Kidney capillary endothelial cell (primary cell): ENCODE measurements at regions not wholly inside any gene's neighbourhood (a gene's known extent, or its start where the extent isn't known, plus 50 kb on each side); places are given as distances from the start of the nearest gene placed in this dataset.

Experiments used
- DNase-seq: peaks from one replicate; pipeline ENCODE4 v3.0.0-alpha.2; 2018; ENCODE audit warnings: low spot score

DNA sequence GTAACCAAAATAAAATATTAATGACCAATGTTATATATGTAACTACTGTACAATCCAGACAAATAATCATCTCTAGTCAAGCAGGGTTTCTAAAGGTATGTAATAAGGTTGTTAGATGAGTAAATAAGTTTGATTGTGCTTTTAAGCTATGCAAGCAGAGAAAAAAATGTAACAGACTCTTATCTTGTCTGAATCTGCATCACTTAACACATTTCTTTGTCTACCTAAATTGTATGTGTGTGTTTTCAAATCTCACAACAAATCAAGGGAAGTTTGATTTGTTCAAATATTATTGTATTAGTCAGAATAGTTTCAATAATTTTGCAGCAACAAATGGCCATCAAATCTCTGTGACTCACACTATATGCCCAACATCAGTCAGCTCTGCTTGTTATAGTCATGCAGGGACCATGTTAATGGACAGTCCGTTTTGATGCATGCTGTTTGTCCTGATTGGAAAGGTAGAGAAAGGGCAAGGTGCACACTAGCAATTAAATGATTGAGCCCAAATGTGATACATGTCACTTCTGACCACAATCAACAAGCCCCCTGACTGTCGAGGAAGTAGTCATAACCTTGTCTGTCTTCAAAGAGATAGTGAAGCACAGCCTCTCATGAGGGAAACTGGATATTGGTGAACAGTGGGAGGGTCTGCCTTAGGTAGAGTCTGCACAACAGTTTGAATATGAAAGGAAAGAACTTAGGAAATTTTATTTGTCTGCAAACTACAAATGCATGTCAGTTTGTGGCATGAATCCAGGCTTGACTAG is 349.4 kb upstream of the SATB1 start:
- no peak for DNase-seq

DNA sequence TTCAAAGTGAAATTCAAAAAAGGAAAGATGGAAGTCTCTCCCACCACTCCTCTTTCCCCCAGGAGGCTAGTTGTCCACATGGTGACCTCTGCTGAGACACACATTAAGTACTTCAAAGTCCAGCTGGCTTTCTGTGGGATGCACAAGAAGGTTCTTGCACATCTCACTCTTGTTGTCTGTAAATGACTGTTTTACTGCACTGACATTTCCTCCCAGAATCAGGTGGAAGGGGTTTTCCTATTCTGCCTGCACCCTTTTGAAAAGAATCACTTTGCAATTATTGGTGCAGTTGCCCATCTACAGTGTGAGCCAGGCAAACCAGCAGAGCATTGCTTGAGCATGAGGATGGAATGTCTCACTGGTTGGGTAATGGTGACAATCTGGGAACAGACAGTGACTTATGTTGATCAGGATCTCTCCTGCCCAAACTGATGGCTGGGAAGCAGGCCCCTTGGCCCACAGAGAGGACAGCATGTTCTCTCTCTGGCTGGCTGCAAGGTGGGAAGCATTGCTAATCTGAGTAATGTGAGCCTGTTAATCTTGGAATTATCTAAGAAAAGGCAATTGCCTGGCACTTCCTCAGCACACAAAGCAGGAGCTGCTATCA is 347.7 kb upstream of the SATB1 start:
- no peak for DNase-seq

DNA sequence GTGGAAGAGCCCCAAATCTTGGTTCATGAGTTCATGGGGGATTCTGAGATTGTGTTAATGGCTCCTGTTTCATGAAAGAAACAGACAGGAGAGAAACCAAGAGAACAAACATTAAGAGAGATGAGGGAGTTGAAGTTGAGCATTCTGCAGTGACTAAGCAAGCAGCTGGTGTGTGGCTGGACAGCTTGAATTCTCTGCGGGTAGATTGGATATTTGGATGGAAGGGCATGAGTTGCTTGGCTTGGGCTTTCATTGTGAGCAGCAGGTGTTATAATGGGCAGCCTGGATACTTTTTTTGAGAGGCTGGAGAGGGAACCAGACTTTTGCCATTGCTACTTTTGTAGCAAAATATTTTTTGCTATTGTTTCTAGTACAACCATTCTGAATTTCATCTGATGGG is 346.8 kb upstream of the SATB1 start:
- DNase-seq = no peak

DNA sequence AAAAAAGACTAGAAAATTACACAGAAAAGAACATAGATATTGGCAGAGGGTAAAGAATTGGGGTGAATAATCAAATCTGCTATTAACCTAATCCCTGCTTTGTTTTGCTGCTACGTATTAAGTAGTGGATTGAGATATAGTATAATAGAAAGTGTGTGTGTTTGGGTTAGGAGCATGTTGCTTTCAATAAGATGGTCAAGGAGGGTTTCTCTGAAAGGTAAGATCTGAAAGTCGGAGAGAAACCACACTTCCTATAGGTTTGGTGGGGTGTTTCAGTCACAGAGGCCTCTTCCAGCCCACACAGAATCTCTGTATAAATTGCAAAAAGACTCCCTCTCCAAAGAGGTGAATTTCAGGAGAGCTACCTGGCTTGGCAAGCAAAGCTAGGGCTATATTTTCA is 345.7 kb upstream of the SATB1 start:
- DNase-seq = no peak

DNA sequence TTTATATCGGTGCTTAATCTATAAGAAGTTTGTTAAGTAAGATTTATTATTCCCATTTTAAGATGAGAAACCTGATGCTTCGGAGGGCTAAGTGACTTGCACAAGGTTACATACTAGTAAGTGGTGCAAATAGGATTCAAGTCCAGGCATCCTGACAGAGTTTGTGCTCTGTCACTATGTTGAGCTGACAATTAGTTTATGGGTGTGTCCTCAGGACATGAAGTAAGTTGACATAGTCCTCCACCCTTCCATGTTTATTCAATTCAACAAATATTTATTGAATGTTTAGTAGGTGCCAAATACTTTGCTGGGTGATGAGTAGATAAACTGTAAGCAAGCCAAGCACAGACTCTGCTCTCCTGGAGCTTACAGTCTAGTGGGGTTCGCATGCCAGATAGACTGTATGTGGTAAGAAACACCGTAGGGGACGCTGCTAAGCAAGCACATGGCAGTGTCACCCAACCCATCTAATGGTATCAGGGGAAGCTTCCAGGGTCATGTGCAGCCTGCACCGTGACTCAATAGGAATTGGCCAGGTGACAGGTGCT is 342.7 kb upstream of the SATB1 start:
- no peak for DNase-seq

DNA sequence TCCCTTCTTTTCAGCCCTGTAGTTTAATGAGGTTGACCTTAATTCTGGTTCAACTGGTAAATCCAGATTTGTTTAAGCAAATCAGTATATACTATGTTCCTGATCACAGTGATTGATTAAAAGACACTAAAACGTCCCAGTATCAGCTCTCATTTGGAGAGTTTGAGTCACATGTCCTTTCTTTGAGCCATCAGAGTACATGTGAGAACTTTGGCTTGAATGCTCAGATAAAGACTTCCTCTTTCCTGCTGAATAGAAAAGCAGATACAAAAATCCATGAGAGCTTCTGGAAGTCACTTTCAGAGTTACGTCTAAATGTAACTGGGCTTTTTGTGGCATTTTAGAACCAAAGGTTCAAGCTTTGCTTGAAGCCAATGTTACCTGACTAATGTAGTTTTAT is 341.8 kb upstream of the SATB1 start:
- no peak for DNase-seq

DNA sequence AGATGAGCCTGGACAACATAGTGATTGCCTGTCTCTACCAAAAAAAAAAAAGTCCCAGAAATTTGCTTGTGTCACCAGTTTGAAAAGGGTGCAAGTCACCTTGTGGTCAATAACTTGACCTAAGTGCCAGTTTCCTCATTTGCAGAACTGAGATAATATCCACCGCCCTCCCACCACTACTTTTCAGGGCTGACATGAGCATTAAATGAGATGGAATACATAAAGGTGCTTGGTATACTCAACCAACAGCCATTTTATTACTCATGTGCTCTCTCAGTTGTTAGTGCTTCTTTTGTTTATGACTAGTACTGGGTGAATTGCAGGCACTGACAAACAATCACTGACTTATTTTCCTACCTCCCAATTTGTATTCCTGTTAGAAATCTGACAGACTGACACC is 340.5 kb upstream of the SATB1 start:
- no peak for DNase-seq

DNA sequence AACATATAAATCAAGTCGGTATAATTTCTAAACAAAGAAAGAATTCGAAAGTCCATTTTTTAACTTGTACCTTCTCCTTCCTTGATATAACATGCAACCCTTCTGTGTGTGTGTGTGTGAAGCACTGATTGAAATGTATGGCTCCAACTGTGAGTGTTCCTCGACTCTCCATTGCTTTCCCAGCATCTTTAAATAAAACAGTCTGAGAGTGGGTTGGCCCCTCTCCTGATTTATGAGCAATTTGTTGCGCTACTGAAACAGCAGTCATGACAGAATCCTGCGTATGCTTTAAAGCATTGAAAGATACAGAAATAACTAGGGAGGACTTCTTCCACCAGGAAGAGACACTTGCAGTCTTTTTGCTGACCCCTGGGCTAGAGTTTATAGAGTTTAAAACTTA is 340.0 kb upstream of the SATB1 start:
- DNase-seq = no peak

DNA sequence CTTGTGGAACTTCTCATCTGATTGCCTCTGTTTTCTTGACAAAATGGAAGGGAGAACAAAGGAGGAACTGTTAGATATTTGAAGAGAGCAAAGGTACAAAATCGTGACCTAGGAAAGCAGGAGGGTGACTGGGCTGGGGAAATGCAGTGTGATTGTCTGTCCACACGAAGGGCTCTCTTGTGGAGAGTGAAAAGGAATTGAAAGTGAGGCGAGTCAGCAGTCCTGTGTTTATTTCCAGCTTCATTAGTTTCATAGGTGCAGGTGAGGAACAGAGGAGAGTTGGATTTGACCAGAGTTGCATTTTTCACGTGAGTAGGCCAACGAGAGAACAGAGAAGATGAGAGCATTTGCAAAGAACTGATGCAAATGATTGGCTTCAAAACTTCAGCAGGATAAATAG is 336.4 kb upstream of the SATB1 start:
- DNase-seq = no peak

DNA sequence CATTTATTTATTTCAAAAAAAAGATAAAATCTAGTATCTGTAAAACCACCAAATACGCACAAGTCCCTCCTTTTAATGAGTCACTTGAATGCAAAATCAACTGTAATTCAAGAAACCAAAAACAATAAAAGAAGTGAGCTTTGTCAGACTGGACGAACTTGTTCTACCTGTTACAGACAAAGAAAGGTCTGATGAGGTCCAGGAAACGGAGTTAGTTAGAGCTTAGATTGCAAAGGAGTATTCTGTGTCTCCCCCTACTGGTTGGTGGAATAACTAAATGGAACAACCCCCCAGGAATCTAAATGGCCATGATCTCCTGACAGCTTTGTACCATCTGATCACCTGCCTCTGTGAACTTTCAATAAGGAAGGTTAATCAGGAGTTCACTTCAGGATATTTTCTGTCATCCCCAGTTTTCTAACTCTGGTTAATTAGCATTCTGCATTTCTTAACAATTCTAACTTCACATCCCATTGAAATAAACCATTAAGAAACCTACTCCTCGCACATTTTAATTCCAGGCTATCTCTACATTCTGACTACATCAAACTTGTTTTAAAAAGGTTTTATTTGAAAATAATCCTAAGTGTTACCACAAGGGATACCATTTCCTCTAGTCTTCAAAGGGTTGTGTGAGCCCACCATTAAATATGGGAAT is 333.0 kb upstream of the SATB1 start:
- peak; percentile 2 for DNase-seq

DNA sequence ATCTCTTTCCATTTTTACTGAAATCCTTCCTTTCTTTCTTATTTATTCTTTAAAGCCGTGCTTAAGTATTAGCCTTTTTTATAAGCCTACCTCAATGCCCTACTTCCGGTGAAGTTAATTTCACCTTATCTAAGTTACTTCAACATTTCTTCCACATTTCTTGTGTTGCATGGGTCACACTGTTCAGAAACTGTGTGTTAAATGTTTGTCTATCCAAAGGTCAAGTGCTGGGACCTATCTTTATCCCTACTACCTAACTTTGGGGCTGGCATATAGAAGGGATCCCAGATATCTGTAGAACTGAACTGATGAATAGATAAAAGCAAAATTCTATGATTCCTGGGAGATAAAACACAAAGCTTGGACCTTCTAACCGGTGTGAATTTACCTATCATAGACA is 332.3 kb upstream of the SATB1 start:
- no peak for DNase-seq

DNA sequence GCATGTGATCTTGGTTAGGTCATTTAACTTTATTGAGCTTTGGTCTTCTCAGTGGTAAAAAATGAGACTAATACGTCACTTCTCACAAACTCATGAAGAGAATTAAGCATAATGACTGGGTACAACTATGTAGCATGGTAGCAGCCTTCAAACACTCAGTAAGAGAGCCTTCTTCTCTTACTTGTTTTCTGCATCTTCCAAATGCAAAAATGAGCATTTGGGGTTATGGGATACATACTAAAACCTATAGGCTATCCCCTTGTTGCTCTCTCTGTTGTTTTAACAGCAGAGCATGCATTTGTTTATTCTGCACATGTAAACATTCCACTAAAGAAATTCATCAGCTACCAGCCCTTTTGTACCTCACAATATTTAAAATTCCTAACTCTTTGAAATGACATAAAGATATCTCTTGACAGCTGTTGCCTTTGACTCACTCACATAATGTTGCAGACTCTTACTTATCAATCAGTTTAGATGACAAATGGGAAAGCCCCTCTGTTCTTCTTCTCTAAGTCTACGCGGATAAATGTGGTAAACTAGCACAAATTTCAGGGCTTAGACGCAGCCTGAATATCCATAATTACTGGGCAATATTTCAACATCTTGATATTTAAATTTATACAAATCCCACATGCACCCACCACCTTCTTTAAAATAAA is 327.3 kb upstream of the SATB1 start:
- DNase-seq = no peak

DNA sequence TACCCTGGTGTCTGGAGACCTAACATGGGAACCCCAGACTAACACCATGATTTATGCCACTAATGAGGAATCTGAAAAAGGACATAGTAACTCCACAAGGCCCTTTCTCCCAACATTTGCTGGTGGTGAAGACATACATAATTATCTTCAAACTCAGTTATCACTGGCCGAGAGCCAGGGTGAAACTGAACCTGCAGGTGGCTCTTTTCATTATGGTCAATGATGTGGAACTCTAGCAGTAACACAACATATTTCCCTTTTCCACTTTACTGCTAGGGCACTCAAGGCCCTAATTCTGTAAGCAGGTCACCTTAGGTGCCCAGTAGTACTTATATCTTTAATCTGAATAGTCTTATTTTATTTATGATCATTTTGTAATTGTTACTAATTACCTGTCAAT is 326.4 kb upstream of the SATB1 start:
- no peak for DNase-seq

DNA sequence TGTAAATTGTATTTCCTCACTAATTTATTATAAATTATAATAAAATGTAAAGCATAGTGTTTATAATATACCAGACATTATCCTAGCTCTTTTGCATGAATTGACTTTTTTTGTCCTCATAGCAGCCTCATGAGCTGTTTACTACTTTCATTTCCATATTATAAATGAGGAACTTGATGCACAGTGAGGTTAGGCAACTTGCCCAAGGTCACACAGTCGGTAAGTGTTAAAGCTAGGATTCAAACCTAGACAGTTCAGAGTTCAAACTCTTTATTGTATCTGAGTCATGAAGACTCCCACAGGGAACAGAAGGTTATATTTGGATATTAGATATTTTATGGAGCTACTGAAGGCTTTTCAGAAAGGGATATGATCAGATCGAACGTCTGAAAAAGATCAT is 322.2 kb upstream of the SATB1 start:
- DNase-seq = no peak

DNA sequence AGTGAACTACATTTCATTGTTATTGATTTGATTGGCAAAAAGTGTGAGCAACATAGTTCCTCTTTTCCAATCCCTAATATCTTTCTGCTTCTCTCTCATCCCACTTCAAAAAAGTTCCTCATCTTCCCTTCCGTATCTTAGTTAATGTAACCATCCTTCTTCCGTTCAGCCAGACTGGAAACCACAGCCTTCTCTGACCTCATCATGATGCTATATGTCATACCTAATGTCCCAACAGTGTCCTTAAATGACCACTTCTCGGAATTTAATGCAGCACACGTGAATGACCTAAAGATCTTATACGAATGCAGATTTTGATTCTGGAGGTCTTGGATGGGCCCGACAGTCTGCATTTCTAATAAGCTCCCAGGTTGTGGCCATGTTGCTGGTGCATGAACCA is 320.3 kb upstream of the SATB1 start:
- no peak for DNase-seq

DNA sequence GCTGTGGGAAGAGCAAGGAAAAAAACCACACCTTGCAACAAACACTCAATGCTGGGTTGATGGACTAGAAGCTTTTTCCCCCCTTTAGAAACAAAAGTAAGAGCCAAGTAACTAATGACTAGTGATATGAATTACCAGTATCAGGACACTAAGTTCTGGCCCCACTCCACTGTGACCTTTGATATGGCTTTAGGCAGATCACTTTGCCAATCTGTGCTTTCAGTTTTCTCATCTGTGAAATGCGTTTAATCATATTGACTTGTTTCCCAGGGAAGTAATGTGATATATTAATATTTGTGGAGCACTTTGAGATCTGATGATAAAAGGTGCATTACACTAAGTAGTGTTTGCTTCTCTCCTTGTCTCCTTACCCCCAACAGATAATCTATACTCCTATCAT is 319.3 kb upstream of the SATB1 start:
- DNase-seq = no peak

DNA sequence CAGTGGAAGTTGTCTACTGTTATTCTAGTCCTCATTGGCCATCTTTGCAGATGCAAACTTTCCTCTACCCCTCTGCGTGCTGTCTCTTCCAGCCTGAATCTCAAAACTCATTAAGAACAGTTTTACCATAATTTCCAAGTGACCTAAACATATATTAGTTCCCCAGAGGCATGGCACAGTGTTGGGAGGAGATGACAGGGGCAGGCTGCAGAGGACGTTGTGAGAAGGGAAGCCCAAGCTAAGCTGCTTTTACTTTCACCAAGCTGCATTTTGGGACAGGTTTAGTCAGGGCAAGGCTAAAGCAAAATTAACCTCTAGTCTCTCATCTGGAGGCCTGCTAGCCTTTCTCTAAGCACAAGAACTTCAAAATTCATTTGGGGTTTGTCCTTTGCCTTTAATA is 318.6 kb upstream of the SATB1 start:
- DNase-seq = no peak

DNA sequence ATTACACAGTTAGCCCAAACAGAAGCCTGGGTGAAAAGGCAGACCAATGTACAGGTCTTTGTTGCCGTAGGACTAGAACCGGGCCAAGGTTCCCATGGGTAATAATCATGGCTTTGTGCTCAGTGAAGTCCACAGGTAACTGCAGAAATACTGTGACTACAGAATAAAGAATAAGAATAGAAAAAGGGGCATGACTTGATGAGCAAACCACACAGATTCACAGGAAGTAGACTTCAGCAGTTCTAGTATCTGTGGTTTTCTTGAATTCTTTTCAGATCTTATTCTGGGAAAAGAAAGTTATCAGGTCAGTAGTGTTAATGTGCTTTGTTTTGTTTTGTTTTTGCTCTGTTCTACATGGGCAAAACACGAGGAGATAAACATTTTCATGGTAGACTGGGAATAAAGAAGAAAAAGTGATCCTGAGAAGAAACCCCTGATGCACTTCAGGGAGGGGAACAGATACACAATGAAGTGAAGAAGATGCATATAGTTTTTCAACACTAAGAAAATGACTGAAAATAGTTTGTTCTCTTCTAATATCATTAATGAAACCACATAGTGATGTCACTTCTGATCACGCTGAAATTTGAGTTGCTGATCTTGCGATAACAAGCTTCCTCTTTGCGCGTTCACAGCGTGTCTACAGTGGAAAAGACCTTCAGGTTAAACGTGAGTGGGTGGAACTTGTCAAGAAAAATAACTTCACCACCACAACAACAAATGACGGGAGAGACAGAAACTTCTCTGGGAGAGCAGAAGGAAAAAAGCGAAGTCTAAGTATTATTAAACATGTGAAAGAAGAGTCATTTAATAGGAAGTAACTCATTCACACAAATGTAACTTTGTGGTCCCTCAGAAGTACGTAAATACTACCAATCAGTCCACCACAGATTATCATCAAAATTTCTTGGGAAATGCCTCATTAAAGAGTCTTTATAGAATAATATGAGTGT is 315.8 kb upstream of the SATB1 start:
- no peak for DNase-seq

DNA sequence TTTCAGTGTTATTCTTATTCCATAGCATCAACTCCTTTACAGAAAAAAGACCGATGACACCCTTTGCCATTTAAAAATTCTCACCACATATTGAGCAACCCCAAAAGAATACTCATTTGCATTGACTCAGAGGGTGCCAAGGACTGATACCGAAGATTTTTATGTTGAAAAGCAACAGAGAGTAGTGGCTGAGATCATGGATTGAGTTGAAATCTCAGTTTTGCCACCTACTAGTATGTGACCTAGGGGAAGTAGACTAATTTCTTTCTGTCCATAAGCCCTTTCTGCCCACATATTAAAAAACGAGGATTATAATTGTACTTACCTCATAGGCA is 313.9 kb upstream of the SATB1 start:
- no peak for DNase-seq

DNA sequence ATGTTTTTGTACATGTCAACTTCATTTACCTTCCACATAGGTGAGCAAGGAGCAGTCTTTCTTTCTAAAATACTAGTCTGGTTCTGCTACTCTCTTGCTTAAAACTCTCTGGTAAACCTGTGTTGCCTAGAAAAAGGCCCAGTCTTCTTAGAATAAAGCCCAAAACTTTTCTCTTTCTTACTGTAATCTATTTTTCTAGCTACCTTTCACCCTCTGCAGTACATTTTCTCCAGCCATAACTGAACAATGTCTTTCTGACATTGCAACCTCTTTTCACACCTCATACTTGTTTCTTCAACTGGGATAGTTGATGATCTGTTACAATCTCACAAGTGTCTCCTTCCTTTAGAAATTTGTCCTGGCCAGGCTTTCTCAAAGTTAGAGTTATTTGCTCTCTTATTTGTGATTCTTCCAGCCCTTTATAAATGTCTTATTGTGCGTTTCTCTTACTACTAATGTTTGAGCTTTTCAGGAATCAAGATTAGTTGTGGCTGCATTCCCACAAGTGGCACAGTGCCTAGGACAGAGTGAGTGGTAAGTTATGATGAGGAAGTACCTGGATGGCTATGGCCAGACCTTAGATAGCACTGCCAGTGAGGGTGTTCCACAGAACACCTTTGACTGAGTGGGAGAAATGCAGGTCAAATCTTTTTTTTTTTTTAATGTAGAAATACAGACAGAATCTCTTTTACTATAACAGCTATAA is 313.4 kb upstream of the SATB1 start:
- no peak for DNase-seq

DNA sequence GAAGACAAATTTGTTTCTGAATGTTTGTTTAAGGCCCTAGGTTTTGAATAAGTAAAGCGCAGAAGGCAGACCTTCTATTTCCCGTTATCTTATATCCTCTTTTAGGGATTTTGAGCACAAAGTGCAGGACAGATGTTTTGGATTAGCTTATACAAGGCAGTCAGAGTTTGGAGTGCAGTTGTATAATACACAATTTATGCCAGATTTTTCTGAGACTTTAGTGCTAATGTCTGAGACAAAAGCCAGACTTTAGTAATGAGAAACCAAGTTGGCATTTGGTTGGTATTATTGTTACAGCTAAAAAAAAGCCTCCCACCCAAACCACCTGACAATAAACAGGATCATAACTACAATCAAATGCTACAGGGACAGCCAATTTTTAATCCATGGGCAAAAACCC is 309.9 kb upstream of the SATB1 start:
- DNase-seq = no peak
